Cardiac muscle cell (in vitro differentiated cells and primary cell): ENCODE measurements at regions not wholly inside any gene's neighbourhood (a gene's known extent, or its start where the extent isn't known, plus 50 kb on each side); places are given as distances from the start of the nearest gene placed in this dataset.

Experiments used
- DNase-seq, 2 donors: peaks; one replicate each; pipeline versions ENCODE4 v3.0.0 to v3.0.0-alpha.2; 2010 to 2017; ENCODE audit warnings: low read depth in 1 of 2, low spot score in 1 of 2
- H3K27ac ChIP-seq: fragments of 200-600 bp; sonication (generic); 2 replicates; pipeline ENCODE4 v1.5.1; 2016
- H3K27me3 ChIP-seq: fragments of 200-600 bp; sonication (generic); 2 replicates; pipeline ENCODE4 v1.6.0; 2016; ENCODE audit warnings: control low read depth
- H3K36me3 ChIP-seq: fragments of 200-600 bp; sonication (generic); 2 replicates; pipeline ENCODE4 v1.5.1; 2016; ENCODE audit warnings: control low read depth
- H3K4me1 ChIP-seq: fragments of 200-600 bp; sonication (generic); 2 replicates; pipeline ENCODE4 v1.8.1; 2017; ENCODE audit warnings: low read depth, mild to moderate bottlenecking, mixed run types
- H3K4me3 ChIP-seq: fragments of 200-600 bp; sonication (generic); 2 replicates; pipeline ENCODE4 v1.5.1; 2016; ENCODE audit warnings: mild to moderate bottlenecking
- H3K9me3 ChIP-seq: fragments of 200-600 bp; sonication (generic); 2 replicates; pipeline ENCODE4 v1.5.1; 2017; ENCODE audit warnings: low read depth, mild to moderate bottlenecking, control low read depth
- CTCF ChIP-seq: IDR thresholded peaks from 2 replicates; pipeline ENCODE4 v1.5.1; 2012; ENCODE audit warnings: low read depth, mild to moderate bottlenecking, low read length

GRCh38 chr3:39755100-39755499 lies 54.3 kb upstream of the MYRIP start:
- Histone ChIP-seq H3K9me3 (no peaks in the 10 kb centered on the region), H3K4me3 (no peak overlapping the region), H3K4me1 (no peaks in the 10 kb centered on the region), H3K36me3 (no peaks in the 10 kb centered on the region), H3K27me3 (no peaks in the 10 kb centered on the region), H3K27ac (no peak overlapping the region)
- TF ChIP-seq CTCF: no peak
- DNase-seq: no peak

DNA sequence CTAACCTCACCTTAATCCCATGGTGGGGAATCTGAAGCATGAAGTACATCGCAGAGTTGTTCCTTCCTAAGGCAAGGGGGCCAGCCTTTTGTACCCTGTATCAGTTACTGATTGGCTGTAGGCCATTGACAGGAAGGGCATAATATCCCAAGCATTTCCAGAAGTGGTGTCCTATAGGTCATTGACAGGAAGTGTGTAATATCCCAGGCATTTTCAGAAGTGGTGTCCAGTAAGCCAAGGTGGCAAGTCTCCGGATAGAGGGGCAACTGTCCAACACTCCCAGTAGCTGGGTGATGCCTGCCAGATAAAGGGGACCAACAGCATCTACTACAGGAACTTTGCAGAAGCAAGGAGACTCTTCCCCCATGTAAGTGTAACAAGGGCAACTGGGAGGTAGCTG lies 52.1 kb upstream of the MYRIP start:
- Histone ChIP-seq H3K27me3 (no peaks in the 10 kb centered on the region), H3K36me3 (no peaks in the 10 kb centered on the region), H3K4me3 (no peak overlapping the region), H3K27ac (no peak overlapping the region), H3K4me1 (no peaks in the 10 kb centered on the region), H3K9me3 (no peaks in the 10 kb centered on the region)
- TF ChIP-seq CTCF: no peak
- no peak for DNase-seq
